IPS-11a (cell line): ENCODE measurements at regions not wholly inside any gene's neighbourhood (a gene's known extent, or its start where the extent isn't known, plus 50 kb on each side); places are given as distances from the start of the nearest gene placed in this dataset.
"Not testable (repeated sequence)": the region's sequence is repeated elsewhere in the genome, so short reads cannot be mapped to it uniquely, and the experiment has no call there.

ENCODE experiments used
- H3K4me3 ChIP-seq: one replicate; pipeline ENCODE4 v1.5.1; 2013; ENCODE audit warnings: low read depth, low read length, control low read depth

DNA sequence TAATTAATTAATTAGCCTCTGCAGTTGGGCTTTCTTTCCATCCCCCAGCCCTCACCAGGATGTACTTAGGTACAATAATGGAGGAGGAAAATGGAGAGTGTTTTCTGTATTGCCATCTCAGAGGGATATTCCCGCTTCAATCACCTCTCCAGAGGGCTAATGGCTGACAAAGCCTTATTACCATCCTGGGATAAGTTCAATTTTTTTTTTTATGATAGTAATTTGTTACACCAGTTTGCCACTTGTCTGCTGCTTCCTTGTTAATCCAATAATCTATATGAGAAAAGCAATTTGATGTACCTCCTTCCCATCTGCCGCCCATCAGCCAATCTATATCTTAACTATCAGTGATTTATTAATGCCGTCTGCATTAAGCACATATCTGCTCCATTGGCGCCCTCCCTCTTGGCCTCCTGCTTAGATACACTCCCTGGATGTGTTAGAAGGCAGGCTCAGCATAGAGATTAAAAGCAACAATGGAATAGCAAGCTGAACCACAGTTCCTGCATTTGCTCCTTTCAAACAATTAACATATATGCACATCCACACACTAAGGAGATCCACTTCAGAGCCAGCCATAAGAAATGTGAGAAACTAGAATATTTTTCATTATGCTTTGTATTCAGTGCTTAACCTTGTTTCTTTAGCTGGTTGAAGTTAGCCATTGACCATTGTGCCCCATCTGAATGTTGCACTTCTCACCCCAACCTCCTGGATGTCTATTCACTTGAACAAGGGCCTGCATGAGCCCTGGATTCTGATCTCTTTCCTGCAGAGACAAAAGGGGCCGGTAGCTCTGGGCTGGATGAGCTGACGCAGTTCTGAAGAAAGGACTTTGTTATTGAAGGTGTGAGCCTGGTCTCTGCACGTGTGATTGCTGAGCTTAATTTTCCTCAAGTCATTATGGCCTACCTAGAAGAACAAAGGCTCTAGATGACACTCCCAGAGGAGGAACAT is 237.3 kb upstream of the GAP43 start:
- H3K4me3 ChIP-seq = no peak overlapping the region

GRCh38 chr3:115388166-115388565 is 235.1 kb upstream of the GAP43 start:
- H3K4me3 ChIP-seq = no peak overlapping the region

GRCh38 chr3:115388811-115389210 is 234.5 kb upstream of the GAP43 start:
- H3K4me3 ChIP-seq = no peak overlapping the region

DNA sequence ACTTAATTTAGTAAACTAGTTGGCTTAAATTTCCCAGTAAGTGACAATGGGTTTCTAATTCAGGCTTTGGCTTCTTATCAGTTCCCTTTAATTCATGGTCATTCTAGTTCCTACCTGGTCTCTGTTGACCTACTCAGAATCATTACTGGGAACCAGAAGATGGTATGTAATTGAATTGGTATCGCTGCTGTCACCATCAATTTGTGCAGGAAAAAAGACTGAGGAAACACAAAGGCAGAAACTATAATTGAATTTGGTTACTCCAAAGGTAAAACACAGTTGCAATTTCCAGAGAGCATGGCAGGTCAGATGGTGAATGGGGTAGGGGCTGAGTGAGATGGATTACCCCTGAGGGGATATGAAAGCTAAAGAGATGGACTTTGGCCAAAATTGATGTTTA is 226.5 kb upstream of the GAP43 start:
- H3K4me3 ChIP-seq = no peak overlapping the region

GRCh38 chr3:115397433-115397832 is 225.9 kb upstream of the GAP43 start:
- H3K4me3 ChIP-seq = no peak overlapping the region

DNA sequence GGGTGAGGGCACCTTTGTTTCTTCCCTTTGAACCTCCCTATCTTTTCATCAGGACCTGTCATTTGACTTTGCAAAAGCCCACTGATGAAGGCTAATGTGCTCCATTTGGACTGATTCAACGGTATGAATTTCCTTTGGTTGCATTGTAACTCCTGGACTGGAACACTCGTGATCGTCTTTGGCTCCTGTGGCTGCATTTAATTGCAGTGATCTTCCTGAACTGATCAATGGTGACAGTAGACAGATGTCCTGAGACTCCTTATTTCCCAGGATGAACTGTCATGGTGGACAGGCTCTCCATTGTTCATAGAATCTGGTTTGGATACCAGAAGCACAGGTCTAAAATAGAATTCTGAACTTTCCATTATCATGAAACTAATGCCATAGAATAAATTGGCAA is 224.8 kb upstream of the GAP43 start:
- no peak overlapping the region for H3K4me3 ChIP-seq

DNA sequence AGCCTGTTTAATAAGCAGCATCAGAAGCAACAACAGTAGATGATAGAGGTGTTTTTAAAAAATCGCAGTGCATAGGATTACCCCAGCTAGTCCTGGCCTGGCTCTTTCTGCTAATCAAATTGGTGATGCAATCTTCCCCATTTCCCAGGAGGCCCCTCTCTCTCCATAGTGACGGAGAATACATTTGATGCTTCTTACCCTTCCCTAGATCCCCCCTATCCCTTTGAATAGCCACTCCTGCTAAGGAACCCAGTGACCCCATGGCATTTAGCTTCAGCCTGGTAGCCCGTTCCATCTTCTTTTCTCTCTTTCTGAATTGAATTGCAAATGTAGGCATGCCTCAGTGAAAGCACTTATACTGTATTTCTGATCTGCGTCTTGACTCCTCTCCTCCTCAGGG is 223.6 kb upstream of the GAP43 start:
- no peak overlapping the region for H3K4me3 ChIP-seq

- H3K4me3 ChIP-seq = no peak overlapping the region
These were observed 222.0 kb upstream of the GAP43 start for GRCh38 chr3:115401298-115401697.

GRCh38 chr3:115401851-115402501 is 221.3 kb upstream of the GAP43 start:
- H3K4me3 ChIP-seq = no peak overlapping the region

DNA sequence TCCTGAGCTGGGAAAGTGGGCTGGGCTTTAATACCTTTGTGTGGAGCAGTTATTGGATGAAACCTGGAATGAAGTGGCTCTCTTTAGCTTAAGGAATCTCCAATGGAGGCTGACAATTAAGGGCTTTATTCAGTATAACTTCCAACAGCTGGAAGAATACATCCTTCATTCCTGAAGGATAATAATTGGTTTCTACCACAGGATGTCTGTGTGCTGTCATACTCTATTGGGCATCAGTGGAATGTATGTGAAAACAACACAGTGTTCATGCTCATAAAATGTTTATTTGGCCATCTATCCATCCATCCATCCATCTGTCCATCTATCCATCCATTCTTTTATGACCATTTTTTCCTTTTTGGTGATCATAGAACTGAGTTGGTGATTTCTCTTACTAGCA is 220.7 kb upstream of the GAP43 start:
- H3K4me3 ChIP-seq = no peak overlapping the region

DNA sequence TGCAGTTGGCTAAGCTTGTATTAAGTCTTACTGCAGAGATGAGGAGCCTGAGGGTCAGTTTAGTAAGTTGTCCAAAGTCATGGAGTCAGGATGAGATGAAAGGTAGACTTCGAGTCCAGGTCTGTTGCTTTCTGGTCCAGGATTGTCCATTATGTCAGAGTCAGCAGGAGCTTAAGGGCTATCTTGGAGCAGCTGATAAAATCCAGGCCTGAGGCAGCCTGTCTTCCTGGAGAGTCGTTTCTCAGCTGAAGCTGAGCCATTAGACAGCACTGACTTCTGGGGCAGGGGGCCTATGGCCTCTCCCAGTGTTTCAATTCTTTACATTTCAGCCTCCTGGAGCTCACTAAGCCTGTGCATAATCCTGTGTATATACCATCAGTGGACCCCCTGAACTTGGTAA is 219.5 kb upstream of the GAP43 start:
- H3K4me3 ChIP-seq = no peak overlapping the region

GRCh38 chr3:115409596-115409995 is 213.7 kb upstream of the GAP43 start:
- H3K4me3 ChIP-seq = no peak overlapping the region

DNA sequence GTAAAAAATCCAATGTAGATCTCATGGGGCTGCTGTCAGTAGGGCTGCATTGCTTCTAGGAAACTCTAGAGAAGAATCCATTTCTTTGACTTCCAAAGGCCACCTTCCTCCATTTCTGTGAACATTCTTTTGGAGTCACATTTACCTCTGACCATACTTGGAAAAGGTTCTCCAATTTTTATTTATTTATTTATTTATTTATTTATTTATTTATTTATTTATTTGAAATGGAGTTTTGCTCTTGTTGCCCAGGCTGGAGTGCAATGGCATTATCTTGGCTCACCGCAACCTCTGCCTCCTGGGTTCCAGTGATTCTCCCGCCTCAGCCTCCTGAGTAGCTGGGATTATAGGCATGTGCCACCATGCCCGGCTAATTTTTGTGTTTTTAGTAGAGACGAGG is 208.7 kb upstream of the GAP43 start:
- H3K4me3 ChIP-seq = not testable (repeated sequence)

DNA sequence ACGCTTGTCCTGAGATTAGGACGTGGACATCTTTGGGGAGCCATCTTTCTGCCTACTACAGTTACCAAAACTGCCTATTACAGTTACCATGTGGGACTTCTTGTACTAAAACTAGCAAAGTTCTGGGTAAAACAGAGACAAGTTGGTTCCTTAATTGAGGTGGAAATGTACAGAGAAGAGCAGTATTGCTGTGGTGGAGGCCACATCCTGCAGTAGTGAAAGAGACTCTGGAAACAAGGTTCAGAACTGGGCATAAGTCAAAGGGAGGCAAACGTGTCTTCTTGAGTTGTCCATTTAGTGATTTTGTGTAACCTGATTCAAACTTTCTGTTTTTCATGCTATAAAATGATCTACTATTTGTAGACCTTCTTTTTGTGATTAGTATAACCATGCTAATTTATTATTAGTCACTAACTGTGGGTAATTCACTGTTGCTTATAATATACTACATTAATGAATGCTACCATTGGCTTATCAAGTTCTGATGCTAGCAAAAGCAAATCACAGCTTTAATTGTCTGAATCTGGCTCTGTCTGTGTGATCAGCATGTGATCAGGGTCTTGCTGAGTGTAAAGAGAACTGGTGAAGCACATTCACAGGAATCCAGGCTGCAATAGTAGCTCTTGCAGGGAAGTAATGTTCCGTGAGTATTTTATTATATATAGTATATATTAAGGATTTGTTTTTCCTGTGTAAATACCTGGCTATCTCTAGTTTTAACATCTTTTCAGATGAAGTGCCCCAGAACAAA is 207.9 kb upstream of the GAP43 start:
- H3K4me3 ChIP-seq = no peak overlapping the region

- H3K4me3 ChIP-seq = no peak overlapping the region
These were observed 204.7 kb upstream of the GAP43 start for GRCh38 chr3:115418583-115418982.

DNA sequence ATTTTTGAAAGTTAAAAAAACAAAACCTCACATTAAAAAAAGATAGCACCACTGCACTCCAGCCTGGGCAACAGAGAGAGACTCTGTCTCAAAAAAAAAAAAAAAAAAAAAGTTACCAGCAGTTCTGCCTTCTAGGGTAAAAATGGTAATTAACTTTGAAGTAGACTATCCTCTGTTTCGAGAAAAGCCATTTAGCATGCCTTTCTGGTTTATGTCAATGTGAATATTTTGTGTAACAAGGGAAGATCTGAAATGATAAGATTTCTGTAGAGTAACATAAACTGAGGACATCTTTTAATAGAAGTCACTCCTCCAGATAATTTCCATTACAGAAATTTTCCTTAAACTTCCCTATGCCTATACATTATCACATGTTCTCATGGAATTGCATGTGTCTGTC is 203.2 kb upstream of the GAP43 start:
- no peak overlapping the region for H3K4me3 ChIP-seq

GRCh38 chr3:115423170-115423569 is 200.1 kb upstream of the GAP43 start:
- H3K4me3 ChIP-seq = no peak overlapping the region

DNA sequence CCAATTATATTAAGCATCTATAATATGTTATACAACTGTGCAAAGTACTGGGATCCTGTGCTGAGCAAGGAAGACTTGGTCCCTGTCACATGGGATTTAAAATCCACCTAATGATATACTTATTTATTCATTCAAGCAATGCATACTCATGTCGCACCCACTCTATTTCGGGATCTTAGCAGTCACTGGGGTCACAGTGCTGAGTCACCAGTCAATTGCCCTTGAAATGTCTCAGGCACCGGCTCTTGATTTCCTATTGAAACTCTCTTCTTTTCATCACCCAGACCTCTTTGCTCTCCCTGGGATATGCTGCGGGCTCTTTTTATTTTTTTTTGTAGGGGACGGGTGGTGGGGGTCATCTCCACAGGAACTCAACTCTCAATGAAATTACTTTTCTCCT is 194.5 kb upstream of the GAP43 start:
- H3K4me3 ChIP-seq = no peak overlapping the region

DNA sequence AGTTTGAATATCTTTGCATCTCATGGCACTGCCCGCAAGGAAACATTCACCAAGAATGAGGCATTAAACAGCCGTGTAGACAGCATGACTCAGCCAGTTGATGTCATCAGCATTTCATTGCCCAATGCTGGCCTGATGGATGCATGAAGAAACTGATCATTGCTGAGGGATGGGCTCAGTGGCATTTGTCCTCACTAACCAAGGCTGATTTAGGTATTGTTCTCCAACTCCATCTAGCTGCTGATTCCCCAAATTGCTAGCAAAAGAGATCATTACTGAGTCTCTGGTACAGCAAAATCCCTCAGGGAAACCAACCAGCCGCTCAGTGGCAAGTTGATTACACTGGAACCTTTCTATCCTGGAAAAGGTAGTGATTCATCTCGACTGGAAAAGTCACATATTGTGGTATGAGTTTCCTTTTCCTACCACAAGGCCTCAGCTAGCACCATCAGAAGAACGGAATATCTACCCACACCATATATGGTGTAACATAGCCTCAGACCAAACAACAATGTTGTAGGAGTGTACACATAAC is 186.5 kb upstream of the GAP43 start:
- no peak overlapping the region for H3K4me3 ChIP-seq

DNA sequence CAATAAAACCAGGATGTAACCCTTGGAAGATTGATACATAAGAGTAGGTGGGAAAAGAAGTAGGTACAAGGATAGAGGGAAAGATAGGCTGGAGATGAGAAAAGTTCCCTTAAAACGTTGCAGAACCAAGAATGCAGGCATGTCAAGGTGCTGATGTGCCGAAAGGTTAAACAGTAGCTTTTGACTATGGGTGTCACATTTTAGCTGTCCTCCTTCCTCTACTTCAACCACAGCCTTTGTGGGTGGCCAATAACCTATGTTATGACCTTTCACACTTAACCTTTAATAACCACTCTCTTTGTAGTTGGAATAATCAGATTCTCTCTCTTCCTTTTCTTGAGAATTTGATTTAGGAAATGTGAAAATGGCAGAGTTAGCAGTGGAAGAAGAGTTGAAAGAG is 184.5 kb upstream of the GAP43 start:
- no peak overlapping the region for H3K4me3 ChIP-seq

DNA sequence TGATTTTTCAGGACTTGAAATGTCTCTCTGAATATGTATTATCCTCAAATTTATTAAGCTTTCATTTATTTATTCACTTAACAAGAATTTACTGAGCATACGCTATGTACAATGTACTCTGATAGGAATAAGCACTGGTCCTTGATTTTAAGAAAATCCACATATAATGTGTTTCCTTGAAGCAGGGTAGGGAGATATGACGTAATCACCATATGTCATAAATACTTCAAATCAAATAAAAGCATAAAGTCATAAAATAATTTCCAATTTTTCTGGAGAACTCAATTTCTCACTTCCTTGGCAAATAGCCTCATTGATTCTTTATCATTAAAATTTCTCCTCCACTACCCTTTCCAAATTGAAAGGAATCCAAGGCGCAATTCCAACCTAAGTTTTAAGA is 177.8 kb upstream of the GAP43 start:
- no peak overlapping the region for H3K4me3 ChIP-seq
